ENCODE measurements at regions not wholly inside any gene's neighbourhood (a gene's known extent, or its start where the extent isn't known, plus 50 kb on each side); places are given as distances from the start of the nearest gene placed in this dataset.
"Not testable (repeated sequence)": the region's sequence is repeated elsewhere in the genome, so short reads cannot be mapped to it uniquely, and the experiment has no call there.

- DNase-seq = no peak
Observed at GRCh38 chr3:73839032-73839431, 214.3 kb upstream of the PDZRN3 start.

GRCh38 chr3:73835945-73836344 lies 211.2 kb upstream of the PDZRN3 start:
- no peak for DNase-seq

DNA sequence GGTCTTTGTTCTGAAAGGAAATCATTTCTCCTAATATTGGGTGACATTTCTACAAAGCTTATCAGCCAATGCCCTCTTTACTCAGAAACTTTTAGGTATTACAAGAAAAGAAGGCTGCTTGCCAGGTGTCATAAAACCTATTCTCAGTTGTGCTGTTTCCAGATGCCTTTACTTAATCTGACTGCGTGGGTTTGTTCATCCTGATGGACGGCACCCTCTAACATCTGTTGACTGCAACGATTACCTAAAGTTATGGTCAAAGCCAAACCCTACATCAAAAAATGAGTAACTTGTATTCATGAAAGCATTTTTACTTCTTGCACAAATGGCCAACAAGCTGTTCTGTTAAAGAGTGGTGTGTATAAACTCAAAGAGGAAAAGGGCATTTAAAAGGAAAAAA lies 207.7 kb upstream of the PDZRN3 start:
- DNase-seq = no peak

DNA sequence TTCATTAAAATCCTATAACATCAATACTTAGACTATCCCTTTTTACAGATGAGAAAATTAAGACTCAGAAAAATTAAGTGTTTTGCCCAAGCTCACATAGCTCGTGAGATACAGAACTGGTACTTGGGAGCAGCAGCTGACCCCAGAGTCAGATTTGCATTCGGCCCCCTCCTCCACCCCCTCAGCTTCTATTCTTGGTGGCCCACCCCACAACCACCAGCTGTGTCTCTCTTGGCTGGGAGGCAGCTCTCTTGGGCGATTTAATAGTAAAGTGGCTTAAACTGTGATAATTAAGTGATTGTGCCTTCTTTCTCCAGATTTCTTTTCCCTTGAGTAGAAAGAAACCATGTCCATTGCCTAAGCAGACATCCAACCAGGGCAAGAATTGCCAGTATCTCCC lies 203.6 kb upstream of the PDZRN3 start:
- DNase-seq = no peak

DNA sequence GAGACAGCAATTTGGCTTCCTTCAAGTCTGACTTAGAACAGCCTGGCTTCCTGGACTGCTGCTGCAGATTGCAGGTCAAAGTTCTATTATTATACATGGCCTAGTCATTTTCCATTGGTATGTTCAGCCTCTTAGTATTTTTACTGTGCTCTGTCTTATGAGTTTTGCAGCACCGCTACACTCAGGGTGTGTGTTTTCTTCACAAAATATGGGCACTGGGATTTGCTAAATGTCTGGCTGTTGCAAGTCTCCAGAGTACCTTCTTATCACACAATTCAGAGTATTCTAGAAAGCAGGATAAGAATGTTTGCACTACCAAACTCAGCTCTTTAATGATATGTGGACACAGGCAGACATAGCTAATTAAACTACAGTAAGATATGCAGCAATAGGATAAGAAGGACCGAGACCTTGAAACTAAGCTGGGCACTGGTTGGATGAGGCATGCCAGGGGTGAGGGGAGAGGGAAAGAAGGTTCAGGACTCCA lies 203.0 kb upstream of the PDZRN3 start:
- no peak for DNase-seq

GRCh38 chr3:73827204-73827603 lies 202.5 kb upstream of the PDZRN3 start:
- no peak for DNase-seq

GRCh38 chr3:73820896-73821295 lies 196.2 kb upstream of the PDZRN3 start:
- DNase-seq = not testable (repeated sequence)

DNA sequence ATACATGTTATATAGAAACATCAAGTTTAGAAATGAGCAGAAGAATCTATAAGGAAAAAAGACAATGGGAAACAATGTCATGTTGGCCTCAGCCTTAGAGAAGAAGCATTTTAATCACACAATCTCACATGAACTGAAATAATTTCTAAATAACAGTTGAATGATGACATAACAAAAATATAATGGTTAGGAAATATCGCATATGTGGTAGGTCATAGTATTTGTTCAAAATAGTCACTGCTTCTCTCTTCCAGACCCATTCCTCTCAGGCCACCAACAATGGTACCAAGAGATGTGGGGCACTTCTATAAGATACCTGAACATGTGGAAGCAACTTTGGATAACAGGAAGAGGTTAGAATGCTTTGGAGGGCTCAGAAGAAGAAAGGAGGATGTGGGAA lies 195.7 kb upstream of the PDZRN3 start:
- DNase-seq = no peak

DNA sequence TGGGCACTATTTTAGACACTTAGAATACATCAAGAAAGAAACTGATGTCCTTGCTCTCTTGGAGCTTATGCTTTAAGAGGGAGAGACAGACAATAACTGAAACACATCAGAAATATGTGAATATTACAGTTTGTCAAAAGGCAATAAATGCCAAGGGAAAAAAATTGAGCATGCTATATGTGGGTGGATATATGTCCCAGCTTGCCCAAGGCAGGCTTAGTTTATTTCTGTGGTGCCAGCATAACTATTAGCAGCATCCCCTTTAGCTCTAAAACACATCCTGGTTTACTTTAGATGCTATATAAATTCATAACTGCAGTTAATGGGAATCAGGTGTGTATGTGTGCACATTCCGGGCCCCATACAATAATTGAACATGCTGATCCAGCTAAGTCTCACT lies 191.2 kb upstream of the PDZRN3 start:
- no peak for DNase-seq

DNA sequence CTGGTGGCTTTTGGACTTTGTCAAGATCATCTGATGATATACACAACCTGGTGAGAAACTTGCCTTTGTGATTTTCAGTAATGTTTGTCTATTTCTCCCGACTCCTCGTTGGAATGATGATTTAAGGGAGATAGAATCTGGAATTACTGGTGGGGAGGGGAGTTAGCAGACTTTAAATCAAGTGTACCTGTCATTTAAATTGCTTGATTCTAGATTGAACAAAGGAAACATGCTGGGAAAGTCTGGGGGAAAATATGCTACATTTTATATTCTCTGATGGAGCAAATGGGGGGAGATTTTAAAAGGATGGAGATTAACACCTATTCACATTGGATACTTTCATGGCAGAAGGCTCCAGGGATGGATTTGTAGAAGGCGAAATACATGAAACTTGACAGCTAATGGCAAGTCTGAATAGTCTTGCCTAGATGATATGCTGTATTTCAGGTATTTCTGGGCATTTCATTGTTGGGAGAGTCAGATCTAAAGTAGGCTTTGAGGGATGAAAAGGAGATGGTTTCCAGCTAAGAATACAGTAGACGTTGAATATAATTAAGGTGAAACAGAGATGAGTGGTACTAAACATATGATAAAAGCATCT lies 189.1 kb upstream of the PDZRN3 start:
- DNase-seq = no peak

GRCh38 chr3:73813291-73813690 lies 188.6 kb upstream of the PDZRN3 start:
- no peak for DNase-seq

- DNase-seq = no peak
Observed at GRCh38 chr3:73812054-73812453, 187.3 kb upstream of the PDZRN3 start.

DNA sequence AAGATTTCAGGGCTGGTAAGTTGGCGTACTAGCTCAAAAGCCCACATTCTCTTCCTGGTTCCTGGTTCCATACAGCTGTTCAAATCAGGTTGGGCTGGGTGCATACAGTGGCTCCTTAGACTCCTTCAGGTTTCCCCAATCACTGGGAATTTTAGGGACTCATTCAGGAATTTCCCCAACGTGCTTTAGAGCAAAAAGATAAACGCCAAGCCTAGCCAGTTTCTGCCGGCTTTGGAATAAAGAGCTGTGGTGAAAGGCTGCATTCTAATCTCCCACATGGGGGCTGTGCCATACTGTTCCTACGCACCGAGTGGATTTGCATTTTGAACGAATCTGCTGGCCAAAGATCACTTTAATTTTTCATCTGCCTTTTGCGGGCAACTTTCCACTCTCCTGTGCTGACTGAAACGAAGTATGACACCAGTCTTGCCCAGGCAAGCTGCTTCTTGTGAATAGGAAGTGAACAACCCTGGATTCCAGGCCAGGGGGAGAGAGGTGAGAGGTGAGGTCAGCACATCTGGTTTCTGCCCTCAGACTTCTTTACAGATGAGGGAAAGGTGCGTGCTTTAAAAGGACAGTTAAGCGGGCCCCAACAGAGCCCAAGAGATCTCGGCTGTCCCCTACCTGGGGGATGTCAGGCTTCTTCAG lies 184.2 kb upstream of the PDZRN3 start:
- DNase-seq = no peak

DNA sequence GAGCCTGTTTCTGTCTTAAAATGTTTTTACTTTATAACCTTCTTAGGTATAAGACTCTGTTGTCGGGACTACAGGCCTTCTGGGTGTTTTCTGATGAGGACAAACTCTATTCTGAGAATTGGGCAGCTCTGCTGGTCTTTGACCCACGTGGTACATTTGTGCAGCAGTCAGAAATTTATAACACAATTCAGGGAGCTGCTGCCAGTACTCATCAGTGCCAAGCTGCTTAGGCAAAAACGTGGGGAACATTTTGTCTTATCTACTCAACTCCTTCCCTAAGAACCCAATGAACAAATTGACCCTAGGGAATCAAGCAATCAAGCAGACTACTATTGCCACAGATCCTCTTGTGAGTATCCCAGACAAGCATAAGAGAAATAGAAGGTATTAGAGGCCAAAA lies 180.7 kb upstream of the PDZRN3 start:
- no peak for DNase-seq

GRCh38 chr3:73804204-73804603 lies 179.5 kb upstream of the PDZRN3 start:
- DNase-seq = no peak

- no peak for DNase-seq
Observed at GRCh38 chr3:73801444-73801843, 176.7 kb upstream of the PDZRN3 start.

- DNase-seq = no peak
Observed at GRCh38 chr3:73797311-73797710, 172.6 kb upstream of the PDZRN3 start.

- DNase-seq = no peak
Observed at GRCh38 chr3:73796382-73796781, 171.6 kb upstream of the PDZRN3 start.

GRCh38 chr3:73791356-73791755 lies 166.6 kb upstream of the PDZRN3 start:
- DNase-seq = no peak

- DNase-seq = no peak
Observed at GRCh38 chr3:73789825-73790444, 165.2 kb upstream of the PDZRN3 start.

DNA sequence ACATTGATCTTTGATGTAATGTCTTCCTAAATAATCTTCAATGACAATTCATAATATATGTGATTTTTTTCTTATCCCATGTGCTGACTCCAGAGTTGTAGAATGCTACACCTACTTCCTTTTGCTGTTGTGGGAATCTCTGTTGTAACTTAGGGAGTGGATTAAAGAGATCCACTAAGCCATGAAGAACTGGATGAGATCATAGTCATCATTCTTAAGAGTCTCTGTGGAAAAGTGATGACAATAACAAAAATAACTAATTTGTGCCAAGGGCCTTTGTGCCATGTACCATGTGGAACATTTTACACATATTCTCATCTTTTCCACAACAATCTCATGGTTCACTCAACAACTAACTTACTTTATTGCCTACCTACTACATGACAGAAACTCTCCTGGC lies 162.9 kb upstream of the PDZRN3 start:
- DNase-seq = no peak

GRCh38 chr3:73786998-73787397 lies 162.3 kb upstream of the PDZRN3 start:
- no peak for DNase-seq

DNA sequence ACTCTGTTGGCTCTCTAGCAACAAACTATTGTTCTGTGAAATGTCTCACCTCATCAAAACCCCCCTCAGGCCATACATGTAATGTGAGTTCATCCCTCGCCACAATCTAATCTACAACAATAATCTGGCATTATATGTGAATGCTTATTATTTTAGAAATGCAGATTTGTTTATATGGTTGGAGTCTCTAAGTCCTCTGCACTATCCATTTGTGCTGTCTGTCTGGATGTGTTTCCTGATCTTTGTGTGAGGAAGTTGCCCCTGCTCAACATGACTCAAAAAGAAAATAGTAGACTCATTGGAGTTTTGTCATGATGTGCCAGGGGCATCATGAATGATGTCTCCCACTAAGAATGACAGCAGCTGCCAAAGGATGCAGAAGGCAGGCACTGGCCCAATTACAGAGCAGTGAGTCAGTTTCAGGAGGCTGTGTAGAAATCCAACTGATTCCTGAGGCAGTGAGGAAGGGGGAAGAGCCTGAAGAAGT lies 161.6 kb upstream of the PDZRN3 start:
- no peak for DNase-seq

DNA sequence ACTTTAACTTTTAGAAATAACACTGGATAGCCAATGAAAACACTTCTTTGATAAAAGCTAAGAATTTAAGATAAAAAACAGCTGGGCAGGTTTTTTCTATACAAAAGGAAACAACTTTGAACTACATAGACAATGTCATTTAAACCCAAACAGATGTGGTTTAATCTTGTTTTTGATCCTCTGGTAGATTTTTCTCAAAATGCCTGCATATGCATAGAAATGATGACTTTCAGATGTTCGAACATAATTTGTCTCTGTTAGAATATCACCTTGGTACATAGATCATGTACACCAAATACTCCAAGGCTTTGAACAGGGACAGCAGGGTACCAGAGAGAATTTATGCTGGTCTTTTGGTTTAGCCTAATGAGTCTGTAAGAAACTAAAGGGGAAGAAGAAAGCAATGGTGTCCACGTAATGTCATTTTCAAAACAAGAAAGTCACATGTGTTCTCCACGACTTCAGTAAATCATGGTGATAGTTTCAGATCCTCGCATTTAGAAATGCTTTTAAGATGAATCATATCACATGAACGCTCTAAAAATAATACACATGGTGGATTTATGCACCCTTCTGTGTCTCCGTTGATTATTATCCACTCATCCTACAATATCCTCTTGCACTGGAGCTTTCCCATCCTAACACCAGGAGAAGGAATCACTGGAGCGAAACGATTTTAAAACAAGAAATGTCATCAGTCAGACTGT lies 160.1 kb upstream of the PDZRN3 start:
- no peak for DNase-seq
